Muscle layer of duodenum (tissue), 2 donors: ENCODE measurements at regions not wholly inside any gene's neighbourhood (a gene's known extent, or its start where the extent isn't known, plus 50 kb on each side); places are given as distances from the start of the nearest gene placed in this dataset.

Experiments used
- H3K27ac ChIP-seq: one replicate; pipeline ENCODE4 v1.7.0; 2013; ENCODE audit warnings: mild to moderate bottlenecking, low read length
- H3K27me3 ChIP-seq: one replicate; pipeline ENCODE4 v1.7.0; 2013; ENCODE audit warnings: low read depth, mild to moderate bottlenecking, control low read depth, low read length
- H3K36me3 ChIP-seq, 2 donors: one replicate each; pipeline ENCODE4 v1.7.0; 2013; ENCODE audit warnings: low read length in 2 of 2, control low read depth in 1 of 2, mild to moderate bottlenecking in 1 of 2; ENCODE audit not compliant: insufficient read depth in 2 of 2, control insufficient read depth in 1 of 2
- H3K4me1 ChIP-seq, 2 donors: one replicate each; pipeline ENCODE4 v1.7.0; 2013; ENCODE audit warnings: low read length in 2 of 2, mild to moderate bottlenecking in 2 of 2, control low read depth in 1 of 2, moderate library complexity in 1 of 2; ENCODE audit not compliant: insufficient read depth in 2 of 2, control insufficient read depth in 1 of 2
- H3K4me3 ChIP-seq, 2 donors: one replicate each; pipeline ENCODE4 v1.7.0; 2013; ENCODE audit warnings: low read length in 2 of 2, low read depth in 1 of 2, mild to moderate bottlenecking in 1 of 2
- H3K9me3 ChIP-seq, 2 donors: one replicate each; pipeline ENCODE4 v1.7.0; 2013; ENCODE audit warnings: low read length in 2 of 2, control low read depth in 1 of 2, mild to moderate bottlenecking in 1 of 2; ENCODE audit not compliant: control insufficient read depth in 1 of 2
- donor health status: healthy.

DNA sequence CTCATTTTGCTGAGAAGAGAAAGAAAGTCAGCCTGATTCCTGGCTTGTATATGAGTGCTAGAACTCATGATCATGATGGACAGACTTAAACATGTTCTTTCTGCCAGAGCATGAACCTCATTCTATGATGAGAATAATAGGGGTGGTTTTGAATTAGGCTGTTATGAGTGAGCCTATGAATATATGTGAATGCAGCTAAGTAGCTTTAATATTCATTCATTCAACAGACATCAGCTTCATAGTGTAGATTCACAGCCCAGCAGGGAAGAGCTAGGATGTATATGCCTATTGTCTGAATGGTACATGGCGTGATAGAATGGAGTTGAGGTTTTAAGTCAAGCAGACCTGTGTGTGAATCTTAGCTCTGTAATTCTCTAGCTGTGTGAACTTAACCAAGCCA is 573.2 kb downstream of the DHX35 start:
- Histone ChIP-seq H3K27ac (no peak overlapping the region), H3K27me3 (no peaks in the 10 kb centered on the region), H3K4me1 (no peaks in the 10 kb centered on the region), H3K36me3 (no peaks in the 10 kb centered on the region), H3K4me3 (no peak overlapping the region), H3K9me3 (no peaks in the 10 kb centered on the region)

DNA sequence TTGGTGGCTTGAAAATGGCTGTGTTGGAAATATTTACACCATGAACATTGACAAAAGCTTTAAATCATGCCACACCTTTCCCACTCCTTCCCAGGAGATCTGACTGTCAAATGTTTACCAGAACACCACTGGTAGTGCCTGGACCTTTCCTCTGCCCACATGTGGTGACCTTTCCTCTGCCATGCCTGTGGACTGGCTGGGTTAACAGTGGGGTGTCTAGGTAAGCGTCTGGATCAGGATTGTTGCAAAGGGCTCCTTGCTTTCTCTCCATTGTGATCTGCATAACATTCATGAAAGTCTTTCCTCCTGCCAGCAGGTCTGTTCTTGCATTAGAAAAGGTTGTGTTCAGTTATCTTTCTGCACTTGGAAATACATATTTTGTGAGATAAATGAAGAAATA is 572.7 kb downstream of the DHX35 start:
- Histone ChIP-seq H3K27ac (no peak overlapping the region), H3K4me1 (no peaks in the 10 kb centered on the region), H3K27me3 (no peaks in the 10 kb centered on the region), H3K4me3 (no peak overlapping the region), H3K9me3 (no peaks in the 10 kb centered on the region), H3K36me3 (no peaks in the 10 kb centered on the region)

DNA sequence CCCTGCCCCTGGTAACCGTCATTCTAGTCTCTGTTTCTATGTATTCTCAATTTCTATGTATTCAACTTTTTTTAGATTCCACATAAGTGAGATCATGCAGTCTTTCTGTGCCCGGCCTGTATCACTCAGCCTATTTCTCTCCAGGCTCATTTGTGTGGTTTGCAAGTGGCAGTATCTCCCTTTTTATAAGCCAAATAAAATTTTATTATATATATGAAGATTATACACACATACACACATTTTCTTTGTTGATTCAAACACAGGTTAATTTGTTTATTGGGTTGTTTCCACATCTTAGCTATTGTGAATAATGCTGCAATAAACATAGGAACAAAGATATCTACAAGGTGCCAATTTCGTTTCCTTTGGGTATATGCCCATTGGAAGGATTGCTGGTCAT is 571.7 kb downstream of the DHX35 start:
- Histone ChIP-seq H3K9me3 (no peaks in the 10 kb centered on the region), H3K4me3 (no peak overlapping the region), H3K27ac (no peak overlapping the region), H3K4me1 (no peaks in the 10 kb centered on the region), H3K36me3 (no peaks in the 10 kb centered on the region), H3K27me3 (no peaks in the 10 kb centered on the region)

DNA sequence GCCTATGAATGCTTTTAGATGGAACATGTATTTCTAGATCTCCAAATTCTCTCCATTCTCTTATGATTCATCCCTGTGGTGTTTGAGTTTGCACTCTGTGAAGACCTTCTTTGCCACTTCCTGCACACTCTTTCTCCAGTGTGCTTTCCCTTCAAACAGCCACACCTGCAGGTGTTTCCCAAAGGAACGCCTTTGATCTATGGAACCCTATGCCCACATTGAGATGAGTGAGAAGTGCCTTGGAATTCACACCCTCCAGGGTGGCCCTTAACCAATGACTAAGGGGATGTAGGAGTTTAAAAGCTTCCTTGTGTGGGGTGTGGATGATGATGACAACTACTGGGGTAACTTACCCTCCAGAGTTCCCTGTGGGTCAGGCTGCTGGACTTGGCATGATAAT is 570.1 kb downstream of the DHX35 start:
- Histone ChIP-seq H3K27me3 (no peaks in the 10 kb centered on the region), H3K36me3 (no peaks in the 10 kb centered on the region), H3K4me3 (no peak overlapping the region), H3K27ac (no peak overlapping the region), H3K4me1 (no peaks in the 10 kb centered on the region), H3K9me3 (no peaks in the 10 kb centered on the region)

DNA sequence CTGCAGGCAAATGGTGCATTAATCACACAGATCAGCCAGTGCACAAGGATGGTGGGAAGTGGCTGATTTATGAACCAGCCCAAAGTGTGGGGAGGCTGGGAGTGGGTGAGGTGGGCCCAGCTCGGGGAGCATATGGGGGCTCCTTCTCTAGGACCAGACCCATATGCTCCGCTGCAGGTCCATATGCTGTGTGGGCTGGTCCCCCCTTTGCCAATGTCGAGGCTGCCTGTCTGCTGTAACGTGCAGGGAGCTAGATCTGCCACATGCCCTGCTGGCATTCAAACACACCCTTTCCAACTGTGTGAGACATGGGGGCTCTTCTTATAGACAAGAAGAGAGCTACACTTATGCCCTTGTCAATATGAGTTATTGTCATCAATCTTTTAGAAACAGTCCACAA is 566.3 kb downstream of the DHX35 start:
- Histone ChIP-seq H3K36me3 (no peaks in the 10 kb centered on the region), H3K4me3 (no peak overlapping the region), H3K27ac (no peak overlapping the region), H3K27me3 (no peaks in the 10 kb centered on the region), H3K4me1 (no peaks in the 10 kb centered on the region), H3K9me3 (no peaks in the 10 kb centered on the region)

DNA sequence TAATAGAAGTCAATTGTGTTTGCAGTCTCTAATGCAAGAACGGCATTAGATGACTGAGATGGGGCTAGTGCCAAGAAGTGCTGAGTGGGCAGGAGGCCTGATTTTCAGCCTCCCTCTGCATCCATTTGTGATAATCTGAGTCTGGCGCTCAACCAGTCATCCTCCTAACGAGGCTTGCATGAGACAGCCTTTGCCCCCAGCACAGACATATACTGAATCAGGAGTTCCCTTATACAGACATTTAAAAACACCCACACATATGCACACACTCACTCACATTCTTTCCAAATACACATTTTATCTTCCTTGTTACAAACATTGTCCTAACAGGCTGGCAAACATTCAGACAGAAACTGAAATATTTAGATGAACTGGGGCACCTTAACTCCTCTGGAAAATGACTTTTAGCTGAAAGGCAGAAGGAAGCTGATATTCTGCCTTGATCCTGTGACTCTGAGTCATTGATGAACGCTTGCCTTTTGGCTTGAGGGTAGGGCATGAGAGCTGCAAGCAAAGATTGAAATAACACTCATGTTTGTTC is 562.3 kb downstream of the DHX35 start:
- Histone ChIP-seq H3K4me3 (no peak overlapping the region), H3K36me3 (no peaks in the 10 kb centered on the region), H3K9me3 (no peaks in the 10 kb centered on the region), H3K27ac (no peak overlapping the region), H3K4me1 (no peaks in the 10 kb centered on the region), H3K27me3 (no peaks in the 10 kb centered on the region)

DNA sequence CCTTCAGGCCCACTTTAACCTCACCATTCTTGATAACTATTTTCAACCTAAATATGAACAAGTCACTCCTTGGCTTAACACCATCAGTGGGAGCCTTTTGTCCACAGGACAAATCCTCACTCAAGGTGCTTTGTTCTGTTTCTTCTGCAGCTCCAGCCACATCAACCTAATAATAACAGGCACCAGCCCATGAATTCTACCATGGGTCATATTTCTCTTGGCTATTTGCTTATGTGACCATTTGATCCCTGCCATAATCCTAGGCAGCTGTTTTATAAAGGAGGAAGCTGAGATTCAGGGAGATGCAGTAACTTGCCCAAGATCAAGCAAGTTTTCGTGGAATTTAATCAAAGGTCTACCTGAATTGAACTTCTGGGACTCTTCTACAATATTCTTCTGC is 561.3 kb downstream of the DHX35 start:
- Histone ChIP-seq H3K36me3 (no peaks in the 10 kb centered on the region), H3K9me3 (no peaks in the 10 kb centered on the region), H3K27ac (no peak overlapping the region), H3K27me3 (no peaks in the 10 kb centered on the region), H3K4me1 (no peaks in the 10 kb centered on the region), H3K4me3 (no peak overlapping the region)

DNA sequence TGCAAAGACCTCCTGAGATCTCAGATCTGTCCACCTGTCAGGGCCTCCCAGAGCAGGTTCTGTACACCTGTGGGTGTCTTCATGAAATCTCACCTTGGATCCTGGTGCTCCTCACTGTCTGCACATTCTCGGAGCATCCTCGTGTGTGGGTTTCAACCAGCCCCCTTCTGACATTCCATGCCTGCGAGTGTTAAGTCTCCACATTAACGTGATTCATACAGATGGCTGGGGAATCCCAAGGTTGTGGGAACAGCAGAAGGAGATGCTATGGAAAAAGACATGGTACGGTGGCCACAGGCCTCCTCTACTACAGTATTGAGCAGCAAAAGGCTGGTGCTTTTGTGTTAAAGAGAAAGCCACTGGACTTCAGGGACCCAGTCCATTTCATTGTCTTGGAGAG is 556.5 kb downstream of the DHX35 start:
- no peak overlapping the region for H3K27ac ChIP-seq
- no peaks in the 10 kb centered on the region for H3K9me3 ChIP-seq
- H3K4me3 ChIP-seq, result no peak overlapping the region
- H3K4me1 ChIP-seq, result no peaks in the 10 kb centered on the region
- no peaks in the 10 kb centered on the region for H3K27me3 ChIP-seq
- no peaks in the 10 kb centered on the region for H3K36me3 ChIP-seq

DNA sequence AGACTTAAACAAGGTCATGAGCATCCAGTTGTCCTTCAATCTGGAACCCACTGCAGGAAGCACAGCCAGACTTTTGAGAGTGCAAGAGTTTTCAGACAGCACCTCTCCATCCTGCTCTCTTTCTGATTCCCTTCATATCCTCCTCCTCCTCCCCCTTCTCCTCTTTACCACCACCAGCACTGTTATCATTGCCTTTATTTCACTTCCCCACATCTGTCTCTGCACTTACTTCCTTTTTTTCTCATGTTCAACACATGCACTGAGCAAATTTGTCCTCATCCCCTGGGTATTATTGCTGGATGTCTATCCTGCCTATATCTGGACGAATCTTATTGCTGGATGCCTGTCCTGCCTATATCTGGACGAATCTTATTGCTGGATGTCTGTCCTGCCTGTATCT is 554.8 kb downstream of the DHX35 start:
- Histone ChIP-seq H3K36me3 (no peaks in the 10 kb centered on the region), H3K4me3 (no peak overlapping the region), H3K27ac (no peak overlapping the region), H3K9me3 (no peaks in the 10 kb centered on the region), H3K27me3 (no peaks in the 10 kb centered on the region), H3K4me1 (no peaks in the 10 kb centered on the region)

DNA sequence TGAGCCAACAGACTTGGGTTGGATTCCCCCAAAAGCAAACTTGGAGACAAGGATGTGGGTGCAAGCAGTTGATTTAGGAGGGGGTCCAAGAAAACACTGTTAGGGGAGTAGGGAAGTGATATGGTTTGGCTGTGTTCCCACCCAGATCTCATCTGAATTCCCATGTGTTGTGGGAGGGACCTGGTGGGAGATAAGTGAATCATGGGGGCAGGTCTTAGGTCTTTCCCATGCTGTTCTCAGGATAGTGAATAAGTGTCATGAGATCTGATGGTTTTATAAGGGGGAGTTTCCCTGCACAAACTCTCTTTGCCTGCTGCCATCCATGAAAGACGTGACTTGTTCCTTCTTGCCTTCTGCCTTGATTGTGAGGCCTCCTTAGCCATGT is 542.6 kb downstream of the DHX35 start:
- Histone ChIP-seq H3K36me3 (no peaks in the 10 kb centered on the region), H3K9me3 (no peaks in the 10 kb centered on the region), H3K27ac (no peak overlapping the region), H3K4me3 (no peak overlapping the region), H3K27me3 (no peaks in the 10 kb centered on the region), H3K4me1 (no peaks in the 10 kb centered on the region)

DNA sequence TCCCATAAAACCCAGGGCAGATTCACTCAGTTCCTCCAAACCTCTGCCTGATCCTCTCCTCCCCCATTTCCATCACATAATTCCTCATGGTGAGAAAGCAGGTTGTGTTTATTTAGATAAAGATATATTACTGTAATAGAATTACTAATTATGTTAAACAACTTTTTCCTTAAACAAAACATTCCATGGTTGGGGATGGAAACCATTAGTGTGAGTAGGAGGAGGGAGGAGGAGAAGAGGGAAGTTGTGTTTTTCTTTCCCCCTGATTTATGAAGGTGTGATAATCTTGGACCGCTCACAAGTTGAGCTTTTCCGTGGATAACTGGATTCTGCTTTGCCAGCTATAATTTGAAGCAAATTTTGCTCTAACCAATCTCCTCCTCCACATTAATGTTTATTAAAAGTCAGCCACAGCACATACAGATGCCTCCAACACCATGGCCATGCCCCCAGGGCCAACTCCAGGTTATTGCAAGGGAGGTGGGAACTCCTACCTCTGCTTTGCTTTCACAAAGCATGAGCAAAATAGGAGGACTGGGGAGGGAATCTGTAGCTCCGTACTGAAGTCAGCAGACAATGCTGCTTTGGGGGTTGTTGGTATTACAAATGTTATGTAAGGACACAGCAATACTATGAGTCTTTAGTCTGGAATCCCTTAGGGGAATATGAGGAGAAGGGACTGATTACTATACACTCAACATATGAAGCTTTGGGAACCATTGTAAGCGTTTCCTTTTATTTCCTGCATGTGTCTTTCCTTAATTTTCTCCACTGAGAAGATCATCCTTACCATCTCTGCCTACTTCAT is 542.0 kb downstream of the DHX35 start:
- Histone ChIP-seq H3K4me1 (no peaks in the 10 kb centered on the region), H3K27me3 (no peaks in the 10 kb centered on the region), H3K9me3 (no peaks in the 10 kb centered on the region), H3K36me3 (no peaks in the 10 kb centered on the region), H3K27ac (no peak overlapping the region), H3K4me3 (no peak overlapping the region)

DNA sequence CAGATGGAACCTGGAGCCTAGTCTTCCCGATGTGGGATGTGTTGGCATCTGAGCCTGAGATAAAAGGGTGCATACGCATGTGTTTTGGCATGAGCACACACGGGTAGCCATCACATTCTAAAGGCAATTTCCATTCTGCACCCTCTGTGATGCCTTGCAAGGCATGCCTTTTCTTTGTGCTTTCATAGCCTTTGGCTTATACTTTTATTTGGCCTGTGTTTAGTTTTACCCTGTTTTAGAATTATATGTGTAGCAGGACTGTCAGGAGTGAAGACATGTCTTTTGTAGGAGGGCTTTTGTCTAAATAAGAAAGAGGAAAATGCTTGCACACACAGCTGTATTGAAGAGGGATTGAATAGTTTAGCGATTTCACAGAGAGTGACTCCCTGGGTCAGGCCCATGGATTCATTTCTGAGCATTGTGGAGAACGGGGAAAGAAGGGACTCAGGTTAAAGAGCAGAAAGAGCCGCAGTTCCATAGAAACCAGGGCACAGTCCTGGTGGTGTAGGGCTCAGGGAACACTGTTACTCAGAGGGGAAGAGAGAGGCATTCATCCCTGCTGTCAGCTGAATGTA is 530.2 kb downstream of the DHX35 start:
- Histone ChIP-seq H3K27me3 (no peaks in the 10 kb centered on the region), H3K4me1 (no peaks in the 10 kb centered on the region), H3K4me3 (no peak overlapping the region), H3K36me3 (no peaks in the 10 kb centered on the region), H3K27ac (no peak overlapping the region), H3K9me3 (peaks cover 0 to 4% of the 10 kb centered on the region in 2 donors)
